ENCODE measurements at regions not wholly inside any gene's neighbourhood (a gene's known extent, or its start where the extent isn't known, plus 50 kb on each side); places are given as distances from the start of the nearest gene placed in this dataset.

GRCh38 chrX:40460926-40461325 lies 119.8 kb upstream of the ATP6AP2 start:
- in situ Hi-C loops (cut with HindIII; ENCODE audit: low pct_ligation_motif_present, low sequenced_read_pairs), result no loop called here
- DNase-seq, result no peak
- TF ChIP-seq, protein P1, sequence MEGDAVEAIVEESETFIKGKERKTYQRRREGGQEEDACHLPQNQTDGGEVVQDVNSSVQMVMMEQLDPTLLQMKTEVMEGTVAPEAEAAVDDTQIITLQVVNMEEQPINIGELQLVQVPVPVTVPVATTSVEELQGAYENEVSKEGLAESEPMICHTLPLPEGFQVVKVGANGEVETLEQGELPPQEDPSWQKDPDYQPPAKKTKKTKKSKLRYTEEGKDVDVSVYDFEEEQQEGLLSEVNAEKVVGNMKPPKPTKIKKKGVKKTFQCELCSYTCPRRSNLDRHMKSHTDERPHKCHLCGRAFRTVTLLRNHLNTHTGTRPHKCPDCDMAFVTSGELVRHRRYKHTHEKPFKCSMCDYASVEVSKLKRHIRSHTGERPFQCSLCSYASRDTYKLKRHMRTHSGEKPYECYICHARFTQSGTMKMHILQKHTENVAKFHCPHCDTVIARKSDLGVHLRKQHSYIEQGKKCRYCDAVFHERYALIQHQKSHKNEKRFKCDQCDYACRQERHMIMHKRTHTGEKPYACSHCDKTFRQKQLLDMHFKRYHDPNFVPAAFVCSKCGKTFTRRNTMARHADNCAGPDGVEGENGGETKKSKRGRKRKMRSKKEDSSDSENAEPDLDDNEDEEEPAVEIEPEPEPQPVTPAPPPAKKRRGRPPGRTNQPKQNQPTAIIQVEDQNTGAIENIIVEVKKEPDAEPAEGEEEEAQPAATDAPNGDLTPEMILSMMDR (IDR thresholded peaks at IDR 0.05; ENCODE audit: low read depth, low read length, missing control alignments), result no peak
- Histone ChIP-seq H3K4me3 (ENCODE audit: low read depth, low read length) (no peak overlapping the region), H3K27ac (no peak overlapping the region), H3K27me3 (replicated peaks) (peaks cover 5% of the 10 kb centered on the region), H3K36me3 (replicated peaks) (no peaks in the 10 kb centered on the region)

DNA sequence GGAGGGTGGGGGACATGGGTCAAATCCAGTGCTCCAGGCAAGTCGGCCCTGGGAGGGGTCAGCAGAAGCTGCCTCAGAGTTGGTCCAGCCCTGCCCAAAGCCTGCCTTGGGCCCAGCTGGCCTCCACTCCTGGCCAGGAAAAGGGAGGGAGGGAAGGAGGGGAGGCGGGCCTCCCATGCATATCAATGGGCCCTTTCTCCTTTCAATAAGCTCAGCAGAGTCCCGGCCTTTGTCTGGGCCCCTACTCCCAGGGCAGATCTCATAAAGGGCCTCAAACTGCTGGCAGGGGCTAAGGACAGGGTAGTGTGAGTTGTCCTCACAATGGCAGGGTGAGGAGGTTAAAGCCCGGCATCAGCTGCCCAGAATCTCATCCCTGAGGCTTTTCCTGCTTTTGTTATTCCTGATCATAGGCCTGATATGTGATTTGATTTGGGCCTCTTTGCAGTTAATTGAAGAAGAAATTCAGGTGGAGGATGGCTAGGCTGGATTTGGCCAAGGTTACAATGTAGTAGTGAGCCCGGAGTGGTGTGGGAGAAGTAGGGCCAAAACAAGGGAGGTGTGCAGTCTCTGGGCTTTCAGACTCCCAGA lies 121.1 kb upstream of the ATP6AP2 start:
- in situ Hi-C loops (cut with HindIII; ENCODE audit: low pct_ligation_motif_present, low sequenced_read_pairs), result no loop called here
- Histone ChIP-seq H3K27ac (no peak overlapping the region), H3K27me3 (replicated peaks) (peaks cover 5% of the 10 kb centered on the region), H3K4me3 (ENCODE audit: low read depth, low read length) (no peak overlapping the region), H3K36me3 (replicated peaks) (no peaks in the 10 kb centered on the region)
- DNase-seq, result no peak
- TF ChIP-seq, protein P1 (IDR thresholded peaks at IDR 0.05; ENCODE audit: low read depth, low read length, missing control alignments), result no peak

GRCh38 chrX:40457406-40457805 lies 123.4 kb upstream of the ATP6AP2 start:
- no peak for DNase-seq
- TF ChIP-seq, protein P1 (IDR thresholded peaks at IDR 0.05; ENCODE audit: low read depth, low read length, missing control alignments), result no peak
- in situ Hi-C loops (cut with HindIII; ENCODE audit: low pct_ligation_motif_present, low sequenced_read_pairs), result no loop called here
- H3K4me3 ChIP-seq (ENCODE audit: low read depth, low read length), result no peak overlapping the region
- peaks cover 3% of the 10 kb centered on the region for H3K27me3 ChIP-seq (replicated peaks)
- H3K27ac ChIP-seq, result no peak overlapping the region
- H3K36me3 ChIP-seq (replicated peaks), result no peaks in the 10 kb centered on the region

GRCh38 chrX:40452031-40452430 lies 128.7 kb upstream of the ATP6AP2 start:
- no peak overlapping the region for H3K27ac ChIP-seq
- DNase-seq, result no peak
- in situ Hi-C loops (cut with HindIII; ENCODE audit: low pct_ligation_motif_present, low sequenced_read_pairs), result no loop called here
- H3K4me3 ChIP-seq (ENCODE audit: low read depth, low read length), result no peak overlapping the region
- H3K36me3 ChIP-seq (replicated peaks), result no peaks in the 10 kb centered on the region
- no peaks in the 10 kb centered on the region for H3K27me3 ChIP-seq (replicated peaks)
- TF ChIP-seq, protein P1 (IDR thresholded peaks at IDR 0.05; ENCODE audit: low read depth, low read length, missing control alignments), result no peak

- DNase-seq, result no peak
- Histone ChIP-seq H3K27ac (no peak overlapping the region), H3K36me3 (replicated peaks) (no peaks in the 10 kb centered on the region), H3K4me3 (ENCODE audit: low read depth, low read length) (no peak overlapping the region), H3K27me3 (replicated peaks) (no peaks in the 10 kb centered on the region)
- TF ChIP-seq, protein P1 (IDR thresholded peaks at IDR 0.05; ENCODE audit: low read depth, low read length, missing control alignments), result no peak
- in situ Hi-C loops (cut with HindIII; ENCODE audit: low pct_ligation_motif_present, low sequenced_read_pairs), result no loop called here
These were observed 130.6 kb upstream of the ATP6AP2 start for GRCh38 chrX:40449956-40450706.

Measured in brain microvascular endothelial cell (primary cell).